ENCODE measurements at regions not wholly inside any gene's neighbourhood (a gene's known extent, or its start where the extent isn't known, plus 50 kb on each side); places are given as distances from the start of the nearest gene placed in this dataset.

DNA sequence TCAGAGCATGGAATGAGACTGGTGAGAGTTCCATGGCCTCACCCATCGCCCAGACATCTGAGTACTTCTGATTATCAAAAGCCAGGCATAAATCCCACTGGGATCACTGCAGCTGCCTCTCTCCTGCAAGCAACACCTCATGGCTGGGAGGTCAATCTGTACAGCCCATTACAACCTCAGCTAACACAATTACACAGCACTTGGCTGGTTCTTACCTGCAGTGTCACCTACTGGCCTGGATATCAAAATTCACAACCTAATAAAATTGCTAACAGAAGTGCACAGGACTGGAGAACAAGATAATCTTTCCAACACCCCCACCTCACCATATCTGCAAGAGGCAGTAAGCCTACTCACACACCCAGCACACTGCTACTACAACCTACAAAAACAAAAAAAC, 341.7 kb upstream of the NDST3 start:
- TF ChIP-seq, protein P1, sequence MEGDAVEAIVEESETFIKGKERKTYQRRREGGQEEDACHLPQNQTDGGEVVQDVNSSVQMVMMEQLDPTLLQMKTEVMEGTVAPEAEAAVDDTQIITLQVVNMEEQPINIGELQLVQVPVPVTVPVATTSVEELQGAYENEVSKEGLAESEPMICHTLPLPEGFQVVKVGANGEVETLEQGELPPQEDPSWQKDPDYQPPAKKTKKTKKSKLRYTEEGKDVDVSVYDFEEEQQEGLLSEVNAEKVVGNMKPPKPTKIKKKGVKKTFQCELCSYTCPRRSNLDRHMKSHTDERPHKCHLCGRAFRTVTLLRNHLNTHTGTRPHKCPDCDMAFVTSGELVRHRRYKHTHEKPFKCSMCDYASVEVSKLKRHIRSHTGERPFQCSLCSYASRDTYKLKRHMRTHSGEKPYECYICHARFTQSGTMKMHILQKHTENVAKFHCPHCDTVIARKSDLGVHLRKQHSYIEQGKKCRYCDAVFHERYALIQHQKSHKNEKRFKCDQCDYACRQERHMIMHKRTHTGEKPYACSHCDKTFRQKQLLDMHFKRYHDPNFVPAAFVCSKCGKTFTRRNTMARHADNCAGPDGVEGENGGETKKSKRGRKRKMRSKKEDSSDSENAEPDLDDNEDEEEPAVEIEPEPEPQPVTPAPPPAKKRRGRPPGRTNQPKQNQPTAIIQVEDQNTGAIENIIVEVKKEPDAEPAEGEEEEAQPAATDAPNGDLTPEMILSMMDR (IDR thresholded peaks at IDR 0.05; ENCODE audit: extremely low read depth in 1 of 2, insufficient read depth in 1 of 2, low read depth in 1 of 2, low read length in 2 of 2) = no peak
- TF ChIP-seq POLR2AphosphoS5 (IDR thresholded peaks at IDR 0.05; ENCODE audit: insufficient read depth, low read depth, low read length) (no peak), POLR2A (IDR thresholded peaks at IDR 0.05; ENCODE audit: low read depth, low read length) (no peak), EZH2 (IDR thresholded peaks at IDR 0.05; ENCODE audit: borderline replicate concordance, low read depth, low read length, severe bottlenecking) (no peak), JUN (IDR thresholded peaks at IDR 0.05; ENCODE audit: borderline replicate concordance, insufficient read depth, insufficient read length, low read depth) (no peak), MYC (IDR thresholded peaks at IDR 0.05; ENCODE audit: low read depth, low read length) (no peak), FOS (IDR thresholded peaks at IDR 0.05; ENCODE audit: borderline replicate concordance, insufficient read depth, low read length) (no peak)
- TF ChIP-seq, protein P2, sequence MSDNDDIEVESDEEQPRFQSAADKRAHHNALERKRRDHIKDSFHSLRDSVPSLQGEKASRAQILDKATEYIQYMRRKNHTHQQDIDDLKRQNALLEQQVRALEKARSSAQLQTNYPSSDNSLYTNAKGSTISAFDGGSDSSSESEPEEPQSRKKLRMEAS (IDR thresholded peaks at IDR 0.05; ENCODE audit: insufficient read depth, insufficient read length) = no peak
